HEK293T (cell line): ENCODE measurements at regions not wholly inside any gene's neighbourhood (a gene's known extent, or its start where the extent isn't known, plus 50 kb on each side); places are given as distances from the start of the nearest gene placed in this dataset.

ENCODE experiments used
- ARNT ChIP-seq: fragments of 450-650 bp; IDR thresholded peaks from 2 replicates; pipeline ENCODE4 v1.6.1; 2017; ENCODE audit warnings: mild to moderate bottlenecking
- FOXA1 ChIP-seq: fragments of 450-650 bp; IDR thresholded peaks from 2 replicates; pipeline ENCODE4 v1.6.1; 2016; ENCODE audit warnings: mild to moderate bottlenecking
- HDGF ChIP-seq: fragments of 450-650 bp; IDR thresholded peaks from 2 replicates; pipeline ENCODE4 v1.6.1; 2017; ENCODE audit warnings: antibody characterized with exemption, borderline replicate concordance
- LEF1 ChIP-seq: fragments of 450-650 bp; IDR thresholded peaks from 2 replicates; pipeline ENCODE4 v1.6.1; 2017; ENCODE audit warnings: mild to moderate bottlenecking, borderline replicate concordance
- NFRKB ChIP-seq: fragments of 450-650 bp; IDR thresholded peaks from 2 replicates; pipeline ENCODE4 v1.6.1; 2016; ENCODE audit warnings: mild to moderate bottlenecking, moderate library complexity
- SP1 ChIP-seq: fragments of 450-650 bp; IDR thresholded peaks from 2 replicates; pipeline ENCODE4 v1.6.1; 2017
- SUZ12 ChIP-seq: fragments of 450-650 bp; IDR thresholded peaks from 2 replicates; pipeline ENCODE4 v1.6.1; 2016; ENCODE audit warnings: mild to moderate bottlenecking

DNA sequence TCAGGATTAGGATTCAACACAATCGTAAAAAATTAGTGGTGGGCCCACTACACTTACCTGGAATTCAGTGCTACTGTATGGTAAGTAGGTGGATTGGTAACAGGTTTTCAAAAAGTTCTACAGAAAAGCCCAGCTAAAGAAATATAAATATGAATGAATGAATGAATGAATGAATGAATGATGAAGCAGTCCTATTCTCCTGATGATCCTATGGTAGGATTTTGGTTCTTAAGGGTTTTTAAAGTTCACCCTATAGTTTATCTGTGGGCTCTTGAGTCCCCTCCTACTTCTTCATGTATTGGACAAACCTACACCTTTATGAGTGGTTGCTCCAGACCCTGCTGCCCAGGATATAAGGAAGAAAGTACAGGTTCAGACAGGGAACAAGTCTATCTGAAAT, 89.5 kb upstream of the HEY2 start:
- TF ChIP-seq SUZ12 (no peak), HDGF (no peak), LEF1 (no peak), SP1 (no peak), FOXA1 (no peak), NFRKB (no peak), ARNT (no peak)
